Thyroid gland (tissue), 4 donors: ENCODE measurements at regions not wholly inside any gene's neighbourhood (a gene's known extent, or its start where the extent isn't known, plus 50 kb on each side); places are given as distances from the start of the nearest gene placed in this dataset.

Experiments used
- DNase-seq, 2 donors: peaks; one replicate each; pipeline ENCODE4 v3.0.0-alpha.2; 2019
- H3K27ac ChIP-seq, 3 donors: fragments of 200-600 bp; sonication (generic); 1 replicate in 2 of 3; 2 replicates in 1 of 3; pipeline ENCODE4 v1.5.1; 2016 to 2019; ENCODE audit warnings: mild to moderate bottlenecking in 1 of 3, moderate library complexity in 1 of 3
- H3K27me3 ChIP-seq: fragments of 200-600 bp; sonication (generic); one replicate; pipeline ENCODE4 v1.5.1; 2019
- H3K36me3 ChIP-seq, 2 donors: fragments of 200-600 bp; sonication (generic); one replicate each; pipeline ENCODE4 v1.5.1; 2016 to 2019
- H3K4me1 ChIP-seq, 2 donors: fragments of 200-600 bp; sonication (generic); one replicate each; pipeline ENCODE4 v1.5.1; 2017 to 2019
- H3K4me3 ChIP-seq, 3 donors: fragments of 200-600 bp; sonication (generic); replicated peaks in 1 of 3; 1 replicate in 2 of 3; 2 replicates in 1 of 3; pipeline ENCODE4 v1.5.1; 2016; ENCODE audit warnings: mild to moderate bottlenecking in 1 of 3
- H3K9me3 ChIP-seq: fragments of 200-600 bp; sonication (generic); one replicate; pipeline ENCODE4 v1.5.1; 2017
- CTCF ChIP-seq, 6 experiments: fragments of 200-600 bp in 3 of 6; fragments of 450-650 bp in 3 of 6; sonication (generic) in 3 of 6; IDR thresholded peaks; one replicate each; pipeline ENCODE4 v1.5.1; 2016 to 2019; ENCODE audit warnings: antibody characterized with exemption in 6 of 6, mild to moderate bottlenecking in 2 of 6, inconsistent platforms in 1 of 6, moderate library complexity in 1 of 6
- POLR2A ChIP-seq, 2 donors: fragments of 450-650 bp; IDR thresholded peaks; one replicate each; pipeline ENCODE4 v1.6.1; 2017; ENCODE audit warnings: antibody characterized with exemption in 2 of 2, mild to moderate bottlenecking in 2 of 2, moderate library complexity in 1 of 2
- WGBS, 2 donors: methylation state at CpG; one replicate each; pipeline ENCODE4 v1.1.5; 2017; 5-methylcytosine and 5-hydroxymethylcytosine counted together
- intact Hi-C: fragments of 100-400 bp; cut with DNase I; formaldehyde crosslinking; loops from one replicate; pipeline ENCODE4 v1.15.1; 2023

GRCh38 chr9:103485138-103485537 is 490.0 kb downstream of the CYLC2 start:
- 36 to 55% methylated on average over 3 of the region's 3 CpGs for WGBS, 2 donors
- no peak overlapping the region for H3K27ac ChIP-seq
- intact Hi-C loops = no loop called here

GRCh38 chr9:103514767-103515166 is 519.6 kb downstream of the CYLC2 start:
- no peaks in the 10 kb centered on the region for H3K4me1 ChIP-seq
- H3K9me3 ChIP-seq = no peaks in the 10 kb centered on the region
- H3K27ac ChIP-seq = no peak overlapping the region
- H3K36me3 ChIP-seq = no peaks in the 10 kb centered on the region
- TF ChIP-seq POLR2A (IDR thresholded peaks at IDR 0.05) (no peak), CTCF (IDR thresholded peaks at IDR 0.05) (no peak)
- no peaks in the 10 kb centered on the region for H3K27me3 ChIP-seq
- WGBS, 2 donors = 83 to 96% methylated on average over 9 of the region's 9 CpGs
- intact Hi-C loops = no loop called here
- no peak for DNase-seq
- H3K4me3 ChIP-seq = no peak overlapping the region

More at GRCh38 chr9:103485138-103485537, 490.0 kb downstream of the CYLC2 start:
- Histone ChIP-seq H3K4me1 (no peaks in the 10 kb centered on the region), H3K36me3 (no peaks in the 10 kb centered on the region), H3K27me3 (no peaks in the 10 kb centered on the region), H3K4me3 (no peak overlapping the region), H3K9me3 (no peaks in the 10 kb centered on the region)
- no peak for DNase-seq
- no peak for TF ChIP-seq CTCF (IDR thresholded peaks at IDR 0.05)
- TF ChIP-seq POLR2A (IDR thresholded peaks at IDR 0.05) = no peak

- Histone ChIP-seq H3K27me3 (no peaks in the 10 kb centered on the region), H3K4me3 (no peak overlapping the region), H3K4me1 (no peaks in the 10 kb centered on the region), H3K27ac (no peak overlapping the region), H3K9me3 (no peaks in the 10 kb centered on the region), H3K36me3 (no peaks in the 10 kb centered on the region)
- intact Hi-C loops = no loop called here
- TF ChIP-seq CTCF (IDR thresholded peaks at IDR 0.05) = no peak
- no peak for TF ChIP-seq POLR2A (IDR thresholded peaks at IDR 0.05)
- 94 to 99% methylated on average over 3 of the region's 3 CpGs for WGBS, 2 donors
- no peak for DNase-seq
Measured at GRCh38 chr9:103522409-103522808, 527.3 kb downstream of the CYLC2 start.

GRCh38 chr9:103530934-103531333 is 535.8 kb downstream of the CYLC2 start:
- Histone ChIP-seq H3K27ac (no peak overlapping the region), H3K4me1 (no peaks in the 10 kb centered on the region)

GRCh38 chr9:103533318-103533717 is 538.2 kb downstream of the CYLC2 start:
- Histone ChIP-seq H3K4me1 (no peaks in the 10 kb centered on the region), H3K27ac (no peak overlapping the region), H3K9me3 (no peaks in the 10 kb centered on the region), H3K4me3 (no peak overlapping the region), H3K36me3 (no peaks in the 10 kb centered on the region), H3K27me3 (no peaks in the 10 kb centered on the region)
- WGBS, 2 donors = 93 to 97% methylated on average over 5 of the region's 5 CpGs
- no peak for DNase-seq
- intact Hi-C loops = no loop called here
- TF ChIP-seq POLR2A (IDR thresholded peaks at IDR 0.05) = no peak
- no peak for TF ChIP-seq CTCF (IDR thresholded peaks at IDR 0.05)

More at GRCh38 chr9:103530934-103531333, 535.8 kb downstream of the CYLC2 start:
- intact Hi-C loops = no loop called here
- TF ChIP-seq POLR2A (IDR thresholded peaks at IDR 0.05) = no peak
- TF ChIP-seq CTCF (IDR thresholded peaks at IDR 0.05) = no peak
- no peak for DNase-seq
- 68 to 77% methylated on average over 1 of the region's 1 CpG for WGBS, 2 donors
- no peaks in the 10 kb centered on the region for H3K27me3 ChIP-seq
- H3K9me3 ChIP-seq = no peaks in the 10 kb centered on the region
- H3K36me3 ChIP-seq = no peaks in the 10 kb centered on the region
- H3K4me3 ChIP-seq = no peak overlapping the region
